ENCODE measurements at regions not wholly inside any gene's neighbourhood (a gene's known extent, or its start where the extent isn't known, plus 50 kb on each side); places are given as distances from the start of the nearest gene placed in this dataset.

DNA sequence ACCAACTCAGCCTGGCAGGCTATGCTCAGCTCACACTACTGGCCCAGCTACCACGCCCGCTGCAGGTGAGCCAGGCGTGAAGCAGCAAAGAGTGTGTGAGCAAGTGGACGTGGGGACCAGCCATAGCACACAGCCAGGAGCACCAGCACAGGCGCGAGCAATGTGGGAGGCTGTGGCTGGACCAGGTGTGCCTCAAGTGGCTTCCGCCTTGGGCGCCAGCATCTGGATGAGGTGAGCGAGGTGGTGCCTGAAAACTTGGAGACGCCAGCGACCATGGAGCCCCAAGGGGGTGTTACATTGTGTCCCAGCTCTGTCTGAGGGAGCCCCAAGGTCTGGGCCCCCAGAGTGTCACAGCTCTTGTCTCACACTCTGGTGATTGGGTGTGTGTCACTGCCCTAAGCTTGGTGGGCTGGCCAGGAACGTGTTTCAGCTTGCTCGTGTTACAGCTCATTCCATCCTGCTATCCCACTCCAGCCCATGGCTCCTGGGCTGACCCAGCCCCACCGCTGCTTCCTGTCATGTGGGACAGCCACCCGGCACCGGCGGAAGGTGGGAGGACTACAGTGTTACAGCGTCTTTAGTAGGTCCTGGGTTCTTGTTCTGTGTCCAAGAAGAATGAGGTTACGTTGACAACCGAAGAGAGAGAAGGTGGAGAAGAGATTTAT is 508.0 kb upstream of the MMS22L start:
- POLR2A ChIA-PET, result no interaction called here
- H3K27me3 ChIP-seq (ENCODE audit: control insufficient read depth, insufficient read depth, low read length), result no peaks in the 10 kb centered on the region
- H3K4me3 ChIP-seq (ENCODE audit: low read depth, low read length), result no peak overlapping the region
- H3K36me3 ChIP-seq (ENCODE audit: control insufficient read depth, insufficient read depth, low read length), result no peaks in the 10 kb centered on the region
- DNase-seq (ENCODE audit: low read depth), result no peak
- TF ChIP-seq CTCF (IDR thresholded peaks at IDR 0.05; ENCODE audit: insufficient read depth, low read depth, low read length), result no peak
- CTCF ChIA-PET, result no interaction called here

GRCh38 chr6:97805596-97805995 is 522.6 kb upstream of the MMS22L start:
- ChIA-PET POLR2A (no interaction called here), CTCF (no interaction called here)
- no peak for TF ChIP-seq CTCF (IDR thresholded peaks at IDR 0.05; ENCODE audit: insufficient read depth, low read depth, low read length)
- Histone ChIP-seq H3K27me3 (ENCODE audit: control insufficient read depth, insufficient read depth, low read length) (no peaks in the 10 kb centered on the region), H3K4me3 (ENCODE audit: low read depth, low read length) (no peak overlapping the region), H3K36me3 (ENCODE audit: control insufficient read depth, insufficient read depth, low read length) (no peaks in the 10 kb centered on the region)
- no peak for DNase-seq (ENCODE audit: low read depth)

DNA sequence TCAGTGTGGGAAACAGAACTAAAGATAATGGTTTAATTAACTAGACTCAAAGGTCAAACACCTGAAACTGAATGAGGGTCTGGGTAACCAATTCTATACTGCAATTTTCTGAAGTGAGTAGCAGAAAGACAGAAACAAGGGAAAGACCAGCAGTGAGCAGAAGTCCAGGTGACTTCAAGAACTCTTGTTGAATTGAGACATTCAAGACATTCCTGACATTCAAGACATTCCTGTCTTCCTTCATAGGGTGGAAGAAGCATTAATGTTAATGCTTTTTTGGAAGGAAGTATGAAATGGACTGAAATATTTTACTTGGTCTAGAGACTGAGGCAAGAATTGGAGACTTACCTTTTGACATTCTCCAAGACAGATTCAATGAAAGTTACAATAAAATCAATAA is 529.9 kb upstream of the MMS22L start:
- no peak for TF ChIP-seq CTCF (IDR thresholded peaks at IDR 0.05; ENCODE audit: insufficient read depth, low read depth, low read length)
- H3K4me3 ChIP-seq (ENCODE audit: low read depth, low read length), result no peak overlapping the region
- H3K36me3 ChIP-seq (ENCODE audit: control insufficient read depth, insufficient read depth, low read length), result no peaks in the 10 kb centered on the region
- no peak for DNase-seq (ENCODE audit: low read depth)
- POLR2A ChIA-PET, result no interaction called here
- no peaks in the 10 kb centered on the region for H3K27me3 ChIP-seq (ENCODE audit: control insufficient read depth, insufficient read depth, low read length)
- CTCF ChIA-PET, result no interaction called here

GRCh38 chr6:97813889-97814567 is 531.0 kb upstream of the MMS22L start:
- ChIA-PET POLR2A (no interaction called here), CTCF (no interaction called here)
- TF ChIP-seq CTCF (IDR thresholded peaks at IDR 0.05; ENCODE audit: insufficient read depth, low read depth, low read length), result no peak
- Histone ChIP-seq H3K27me3 (ENCODE audit: control insufficient read depth, insufficient read depth, low read length) (no peaks in the 10 kb centered on the region), H3K4me3 (ENCODE audit: low read depth, low read length) (no peak overlapping the region), H3K36me3 (ENCODE audit: control insufficient read depth, insufficient read depth, low read length) (no peaks in the 10 kb centered on the region)
- no peak for DNase-seq (ENCODE audit: low read depth)

- CTCF ChIA-PET, result no interaction called here
- Histone ChIP-seq H3K4me3 (ENCODE audit: low read depth, low read length) (no peak overlapping the region), H3K27me3 (ENCODE audit: control insufficient read depth, insufficient read depth, low read length) (no peaks in the 10 kb centered on the region), H3K36me3 (ENCODE audit: control insufficient read depth, insufficient read depth, low read length) (no peaks in the 10 kb centered on the region)
- no peak for DNase-seq (ENCODE audit: low read depth)
- no peak for TF ChIP-seq CTCF (IDR thresholded peaks at IDR 0.05; ENCODE audit: insufficient read depth, low read depth, low read length)
- POLR2A ChIA-PET, result no interaction called here
These were observed 532.3 kb upstream of the MMS22L start for GRCh38 chr6:97815301-97815812.

Measured in BJ (cell line).